OCI-LY7 (cell line): ENCODE measurements at regions not wholly inside any gene's neighbourhood (a gene's known extent, or its start where the extent isn't known, plus 50 kb on each side); places are given as distances from the start of the nearest gene placed in this dataset.

ENCODE experiments used
- BruUV-seq: library from RNA; stranded (reverse); fragments of 400-500 nt; replicated peaks from 2 replicates; lab custom pipeline; 2021; lab: Mats Ljungman, UMichigan
- CTCF ChIA-PET: fragments of 300-600 bp; sonication (Branson Sonifier 250); formaldehyde crosslinking; loops from one replicate; lab custom pipeline; 2022; ENCODE audit warnings: antibody characterized with exemption; ENCODE audit not compliant: unreplicated experiment; lab: Charles Lee
- POLR2A ChIA-PET: fragments of 300-600 bp; sonication (Branson Sonifier 250); formaldehyde crosslinking; loops from one replicate; lab custom pipeline; 2022; ENCODE audit warnings: antibody characterized with exemption; lab: Charles Lee
- DNase-seq: peaks from one replicate; pipeline ENCODE4 v3.0.0-alpha.2; 2015; ENCODE audit warnings: low spot score
- H2AFZ ChIP-seq: fragments of 200-600 bp; sonication (generic), shearing (Covaris generic); 2 replicates; pipeline ENCODE4 v1.6.1; 2014; ENCODE audit warnings: mild to moderate bottlenecking, antibody characterized with exemption, low read length, moderate library complexity
- H3K27ac ChIP-seq: fragments of 200-600 bp; sonication (generic); 2 replicates; pipeline ENCODE4 v1.5.1; 2014; ENCODE audit warnings: mixed run types, low read depth, mild to moderate bottlenecking, moderate library complexity, low read length, inconsistent platforms; ENCODE audit not compliant: poor library complexity, severe bottlenecking
- H3K36me3 ChIP-seq: fragments of 200-600 bp; sonication (generic); 2 replicates; pipeline ENCODE4 v1.6.1; 2014; ENCODE audit warnings: mild to moderate bottlenecking, antibody characterized with exemption, low read length, moderate library complexity, mixed read lengths; ENCODE audit not compliant: insufficient read depth
- H3K4me1 ChIP-seq: fragments of 200-600 bp; sonication (generic); 2 replicates; pipeline ENCODE4 v1.5.1; 2014; ENCODE audit warnings: mild to moderate bottlenecking, low read length; ENCODE audit not compliant: insufficient read depth, poor library complexity, severe bottlenecking
- H3K4me2 ChIP-seq: fragments of 200-600 bp; sonication (generic); 2 replicates; pipeline ENCODE4 v1.6.1; 2014; ENCODE audit warnings: mild to moderate bottlenecking, low read length
- H3K4me3 ChIP-seq: fragments of 200-600 bp; sonication (generic); 2 replicates; pipeline ENCODE4 v1.5.1; 2014; ENCODE audit warnings: mild to moderate bottlenecking, low read depth, low read length; ENCODE audit not compliant: poor library complexity, severe bottlenecking
- H3K79me2 ChIP-seq: fragments of 200-600 bp; sonication (generic); 2 replicates; pipeline ENCODE4 v1.6.1; 2016; ENCODE audit warnings: low read depth, mild to moderate bottlenecking, low read length, moderate library complexity, mixed read lengths; ENCODE audit not compliant: insufficient read depth
- H3K9me2 ChIP-seq: fragments of 200-600 bp; sonication (generic); 2 replicates; pipeline ENCODE4 v1.6.1; 2016; ENCODE audit warnings: mild to moderate bottlenecking, low read length, mixed read lengths; ENCODE audit not compliant: insufficient read depth
- H3K9me3 ChIP-seq: fragments of 200-600 bp; sonication (generic); 2 replicates; pipeline ENCODE4 v1.6.1; 2014; ENCODE audit warnings: mild to moderate bottlenecking, mixed run types, low read length, mixed read lengths
- H4K20me1 ChIP-seq: fragments of 200-600 bp; sonication (generic); 2 replicates; pipeline ENCODE4 v1.6.1; 2014; ENCODE audit warnings: mild to moderate bottlenecking, antibody characterized with exemption, low read length, moderate library complexity, mixed read lengths; ENCODE audit not compliant: insufficient read depth
- CTCF ChIP-seq: fragments of 200-600 bp; sonication (generic); conservative IDR thresholded peaks from 2 replicates; pipeline ENCODE4 v1.5.1; 2014; ENCODE audit warnings: mild to moderate bottlenecking, antibody characterized with exemption, low read length, moderate library complexity, mixed read lengths
- EZH2phosphoT487 ChIP-seq: fragments of 200-600 bp; sonication (generic); IDR thresholded peaks from 2 replicates; pipeline ENCODE4 v1.6.1; 2018; ENCODE audit warnings: low read depth, borderline replicate concordance, mild to moderate bottlenecking, mixed run types, antibody characterized with exemption, low read length, moderate library complexity, mixed read lengths
- intact Hi-C: fragments of 100-400 bp; cut with micrococcal nuclease; formaldehyde crosslinking; loops from one replicate; pipeline ENCODE4 v1.10.0; 2022; ENCODE audit not compliant: unreplicated experiment

GRCh38 chr2:160934991-160935390, 225.2 kb upstream of the TANK start:
- TF ChIP-seq EZH2phosphoT487 (no peak), CTCF (no peak)
- ChIA-PET POLR2A (no interaction called here), CTCF (no interaction called here)
- Histone ChIP-seq H2AFZ (no peak overlapping the region), H3K4me1 (no peaks in the 10 kb centered on the region), H3K4me2 (no peak overlapping the region), H3K4me3 (no peak overlapping the region), H3K27ac (no peak overlapping the region), H4K20me1 (no peaks in the 10 kb centered on the region), H3K36me3 (no peaks in the 10 kb centered on the region), H3K9me2 (peaks cover 3% of the 10 kb centered on the region; the same call in 1 of the 2 replicates), H3K9me3 (no peaks in the 10 kb centered on the region), H3K79me2 (no peaks in the 10 kb centered on the region)
- no TSS peak for BruUV-seq
- DNase-seq, result no peak
- intact Hi-C loops, result no loop called here

GRCh38 chr2:160936044-160936806, 224.0 kb upstream of the TANK start:
- ChIA-PET CTCF (interaction anchor here (0.6 kb wide), 1 partner anchor 17 kb away, joined by 3 read pairs; no protein-coding TSS in a partner anchor), POLR2A (interaction anchor here (0.6 to 0.7 kb wide), 2 partner anchors 59 to 1524 kb away, joined by 3 read pairs; no protein-coding TSS in a partner anchor)
- H3K9me2 ChIP-seq, result peaks cover 4% of the 10 kb centered on the region; the same call in 1 of the 2 replicates
- no peak overlapping the region for H3K4me2 ChIP-seq
- no TSS peak for BruUV-seq
- DNase-seq, result no peak
- H3K9me3 ChIP-seq, result no peaks in the 10 kb centered on the region
- H3K79me2 ChIP-seq, result no peaks in the 10 kb centered on the region
- H2AFZ ChIP-seq, result no peak overlapping the region
- intact Hi-C loops, result no loop called here
- no peak overlapping the region for H3K4me3 ChIP-seq
- H4K20me1 ChIP-seq, result no peaks in the 10 kb centered on the region
- H3K4me1 ChIP-seq, result no peaks in the 10 kb centered on the region
- TF ChIP-seq CTCF, result no peak
- no peak for TF ChIP-seq EZH2phosphoT487
- no peak overlapping the region for H3K27ac ChIP-seq
- H3K36me3 ChIP-seq, result no peaks in the 10 kb centered on the region

- H3K4me1 ChIP-seq, result no peaks in the 10 kb centered on the region
- no peaks in the 10 kb centered on the region for H4K20me1 ChIP-seq
- no peak for DNase-seq
- no peak overlapping the region for H3K4me3 ChIP-seq
- H2AFZ ChIP-seq, result no peak overlapping the region
- no peak for TF ChIP-seq CTCF
- TF ChIP-seq EZH2phosphoT487, result no peak
- POLR2A ChIA-PET, result no interaction called here
- CTCF ChIA-PET, result no interaction called here
- H3K79me2 ChIP-seq, result no peaks in the 10 kb centered on the region
- H3K9me2 ChIP-seq, result peaks cover 4% of the 10 kb centered on the region; the same call in 1 of the 2 replicates
- H3K36me3 ChIP-seq, result no peaks in the 10 kb centered on the region
- no peak overlapping the region for H3K4me2 ChIP-seq
- BruUV-seq, result no TSS peak
- intact Hi-C loops, result no loop called here
- H3K9me3 ChIP-seq, result no peaks in the 10 kb centered on the region
- H3K27ac ChIP-seq, result no peak overlapping the region
Observed at GRCh38 chr2:160940271-160940670, 220.0 kb upstream of the TANK start.
